Stomach smooth muscle (tissue), 2 donors: ENCODE measurements at regions not wholly inside any gene's neighbourhood (a gene's known extent, or its start where the extent isn't known, plus 50 kb on each side); places are given as distances from the start of the nearest gene placed in this dataset.
"Not testable (repeated sequence)": the region's sequence is repeated elsewhere in the genome, so short reads cannot be mapped to it uniquely, and the experiment has no call there.

Experiments used
- H3K27ac ChIP-seq: one replicate; pipeline ENCODE4 v1.7.0; 2013; ENCODE audit warnings: mild to moderate bottlenecking, low read length, inconsistent platforms
- H3K27me3 ChIP-seq, 2 donors: one replicate each; pipeline ENCODE4 v1.7.0; 2013; ENCODE audit warnings: low read length in 2 of 2; ENCODE audit not compliant: insufficient read depth in 2 of 2, control insufficient read depth in 1 of 2
- H3K36me3 ChIP-seq, 2 donors: one replicate each; pipeline ENCODE4 v1.7.0; 2013; ENCODE audit warnings: low read length in 2 of 2; ENCODE audit not compliant: control insufficient read depth in 2 of 2, insufficient read depth in 2 of 2
- H3K4me1 ChIP-seq: one replicate; pipeline ENCODE4 v1.7.0; 2013; ENCODE audit warnings: low read length; ENCODE audit not compliant: control insufficient read depth, insufficient read depth
- H3K4me3 ChIP-seq, 2 donors: one replicate each; pipeline ENCODE4 v1.7.0; 2013; ENCODE audit warnings: low read length in 2 of 2
- H3K9ac ChIP-seq, 2 donors: one replicate each; pipeline ENCODE4 v1.7.0; 2013; ENCODE audit warnings: low read length in 2 of 2, mild to moderate bottlenecking in 1 of 2
- H3K9me3 ChIP-seq, 2 donors: one replicate each; pipeline ENCODE4 v1.7.0; 2013; ENCODE audit warnings: low read length in 2 of 2; ENCODE audit not compliant: control insufficient read depth in 2 of 2
- donor health status: healthy.
- donor health status: Pancreatic carcinoma.

- Histone ChIP-seq H3K27me3 (no peaks in the 10 kb centered on the region), H3K4me1 (peaks cover 3% of the 10 kb centered on the region), H3K9me3 (no peaks in the 10 kb centered on the region), H3K27ac (no peak overlapping the region), H3K4me3 (no peak overlapping the region), H3K36me3 (no peaks in the 10 kb centered on the region), H3K9ac (no peak overlapping the region)
Observed at GRCh38 chrX:8049827-8050226, 121.2 kb downstream of the VCX2 start.

DNA sequence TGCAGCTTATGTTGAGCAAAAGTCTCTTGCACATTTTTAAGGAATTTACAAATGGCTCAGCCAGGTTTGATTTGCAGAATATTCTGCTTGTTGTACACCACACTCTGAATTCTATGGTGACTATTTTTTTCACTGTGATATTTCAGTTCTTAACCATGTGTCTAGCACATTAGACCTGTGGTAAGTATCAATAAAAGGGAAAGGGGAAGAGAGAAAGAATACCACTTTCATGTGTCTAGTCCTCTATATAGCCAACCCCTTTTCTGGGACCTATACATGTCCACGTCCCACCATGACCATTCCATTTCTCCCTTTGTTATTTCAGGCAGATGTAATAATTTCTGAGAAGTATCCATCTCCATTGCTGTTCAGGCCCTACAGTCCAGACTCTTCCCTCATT lies 121.3 kb upstream of the PNPLA4 start:
- no peaks in the 10 kb centered on the region for H3K36me3 ChIP-seq
- H3K27me3 ChIP-seq, result no peaks in the 10 kb centered on the region
- H3K9ac ChIP-seq, result no peak overlapping the region
- H3K27ac ChIP-seq, result no peak overlapping the region
- H3K9me3 ChIP-seq, result no peaks in the 10 kb centered on the region
- peaks cover 3% of the 10 kb centered on the region for H3K4me1 ChIP-seq
- no peak overlapping the region for H3K4me3 ChIP-seq

DNA sequence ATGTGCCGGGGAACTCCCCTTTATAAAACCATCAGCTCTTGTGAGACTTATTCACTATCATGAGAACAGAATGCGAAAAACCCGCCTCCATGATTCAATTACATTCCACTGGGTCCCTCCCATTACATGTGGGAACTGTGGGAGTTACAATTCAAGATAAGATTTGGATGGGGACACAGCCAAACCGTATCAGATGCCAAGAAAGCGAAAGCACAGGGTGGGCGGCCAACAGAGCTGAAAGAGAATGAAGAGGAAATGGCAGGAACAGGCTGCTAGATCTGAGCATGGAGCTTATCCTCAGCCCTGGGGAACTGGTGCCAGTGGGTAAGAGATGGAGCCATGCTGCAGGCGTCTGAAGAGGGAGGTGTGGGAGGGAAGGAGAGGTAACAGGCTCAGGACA lies 117.7 kb upstream of the PNPLA4 start:
- Histone ChIP-seq H3K9ac (no peak overlapping the region), H3K4me1 (peaks cover 3% of the 10 kb centered on the region), H3K27me3 (no peaks in the 10 kb centered on the region), H3K4me3 (no peak overlapping the region), H3K36me3 (no peaks in the 10 kb centered on the region), H3K27ac (no peak overlapping the region), H3K9me3 (no peaks in the 10 kb centered on the region)

DNA sequence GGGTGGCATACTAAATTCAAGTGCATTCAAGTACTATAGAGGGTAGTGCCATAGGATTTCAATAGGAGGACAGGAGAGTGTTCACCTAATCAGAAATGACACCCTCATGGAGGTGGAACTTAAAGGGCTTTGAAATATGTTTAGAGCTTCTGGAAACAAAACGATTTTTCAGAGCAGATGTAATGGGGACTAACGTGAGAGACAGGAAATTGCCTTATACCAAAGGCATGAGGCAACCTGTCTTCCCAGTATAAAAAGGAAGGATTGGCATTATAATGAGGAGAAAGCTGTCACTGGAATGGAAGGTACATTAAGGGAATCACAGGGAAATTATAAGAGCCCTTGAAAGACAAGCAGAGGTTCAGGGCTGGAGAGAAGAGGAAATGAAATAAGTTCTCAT lies 116.3 kb upstream of the PNPLA4 start:
- H3K27me3 ChIP-seq, result no peaks in the 10 kb centered on the region
- no peak overlapping the region for H3K27ac ChIP-seq
- H3K9ac ChIP-seq, result no peak overlapping the region
- no peak overlapping the region for H3K4me3 ChIP-seq
- no peaks in the 10 kb centered on the region for H3K36me3 ChIP-seq
- no peaks in the 10 kb centered on the region for H3K4me1 ChIP-seq
- H3K9me3 ChIP-seq, result no peaks in the 10 kb centered on the region

DNA sequence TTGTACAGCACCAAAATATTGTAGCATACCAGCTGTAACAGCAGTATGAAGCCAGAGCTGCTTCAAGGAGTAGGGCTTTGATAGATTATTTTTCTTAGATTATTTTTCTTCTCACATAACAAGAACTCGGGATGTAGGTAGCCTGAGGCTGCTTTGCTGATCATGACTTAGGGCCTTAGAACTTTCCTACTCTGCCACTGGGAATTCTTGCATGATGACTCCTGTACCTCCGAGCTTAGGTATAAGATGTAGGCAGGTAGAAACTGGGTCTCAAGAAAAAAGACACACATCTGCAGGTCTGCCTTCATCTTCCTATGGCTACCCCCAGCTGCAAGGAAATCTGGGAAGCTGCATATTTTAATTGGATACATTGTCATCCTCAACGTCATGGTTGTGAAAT lies 115.9 kb upstream of the PNPLA4 start:
- Histone ChIP-seq H3K36me3 (no peaks in the 10 kb centered on the region), H3K4me3 (no peak overlapping the region), H3K9ac (no peak overlapping the region), H3K4me1 (no peaks in the 10 kb centered on the region), H3K9me3 (no peaks in the 10 kb centered on the region), H3K27ac (no peak overlapping the region), H3K27me3 (no peaks in the 10 kb centered on the region)

GRCh38 chrX:8042304-8042703 lies 115.1 kb upstream of the PNPLA4 start:
- Histone ChIP-seq H3K36me3 (no peaks in the 10 kb centered on the region), H3K9me3 (no peaks in the 10 kb centered on the region), H3K27ac (no peak overlapping the region), H3K4me1 (no peaks in the 10 kb centered on the region), H3K27me3 (no peaks in the 10 kb centered on the region), H3K4me3 (no peak overlapping the region), H3K9ac (no peak overlapping the region)

- H3K9me3 ChIP-seq, H3K27ac ChIP-seq, H3K4me3 ChIP-seq, H3K9ac ChIP-seq, H3K36me3 ChIP-seq, H3K27me3 ChIP-seq, H3K4me1 ChIP-seq: not testable (repeated sequence)
Observed at GRCh38 chrX:8039711-8040110, 112.5 kb upstream of the PNPLA4 start.

DNA sequence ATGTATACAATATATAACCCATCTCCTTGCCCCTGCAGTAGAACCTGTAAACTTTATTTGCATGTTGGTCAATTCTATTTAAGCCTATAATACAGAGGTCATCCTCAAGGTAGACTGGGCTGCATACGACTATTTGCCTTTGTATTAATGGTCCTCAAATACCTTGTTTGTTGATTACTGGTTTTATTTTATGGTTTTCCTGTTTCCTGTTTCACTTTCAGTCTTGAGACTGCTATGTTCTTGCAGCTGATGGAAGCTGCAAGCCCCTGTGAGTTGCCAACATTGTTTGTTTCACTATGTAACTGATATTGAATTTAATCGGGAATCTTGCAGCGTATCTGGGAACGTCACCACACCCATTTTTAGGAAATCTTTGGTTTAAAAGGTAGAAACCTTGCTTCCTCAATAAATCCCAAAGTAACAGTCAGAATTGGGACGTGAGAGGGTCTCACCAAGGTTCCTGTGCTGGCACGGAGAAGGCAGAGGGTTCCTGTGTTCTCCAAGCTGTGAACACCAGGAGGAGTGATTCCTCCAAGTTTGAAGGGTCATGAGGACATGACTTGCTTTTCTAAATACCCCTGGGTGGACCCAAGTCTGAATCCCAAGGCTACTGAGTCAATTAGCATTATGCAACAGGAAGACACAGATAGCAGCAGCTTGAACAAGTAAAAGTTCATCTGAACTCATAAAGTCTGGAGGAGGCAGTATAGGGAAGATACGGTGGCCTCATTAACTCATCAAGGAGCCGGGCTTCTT lies 110.6 kb upstream of the PNPLA4 start:
- H3K27ac ChIP-seq, result no peak overlapping the region
- no peaks in the 10 kb centered on the region for H3K9me3 ChIP-seq
- H3K36me3 ChIP-seq, result no peaks in the 10 kb centered on the region
- H3K4me1 ChIP-seq, result no peaks in the 10 kb centered on the region
- H3K9ac ChIP-seq, result no peak overlapping the region
- H3K4me3 ChIP-seq, result no peak overlapping the region
- no peaks in the 10 kb centered on the region for H3K27me3 ChIP-seq

DNA sequence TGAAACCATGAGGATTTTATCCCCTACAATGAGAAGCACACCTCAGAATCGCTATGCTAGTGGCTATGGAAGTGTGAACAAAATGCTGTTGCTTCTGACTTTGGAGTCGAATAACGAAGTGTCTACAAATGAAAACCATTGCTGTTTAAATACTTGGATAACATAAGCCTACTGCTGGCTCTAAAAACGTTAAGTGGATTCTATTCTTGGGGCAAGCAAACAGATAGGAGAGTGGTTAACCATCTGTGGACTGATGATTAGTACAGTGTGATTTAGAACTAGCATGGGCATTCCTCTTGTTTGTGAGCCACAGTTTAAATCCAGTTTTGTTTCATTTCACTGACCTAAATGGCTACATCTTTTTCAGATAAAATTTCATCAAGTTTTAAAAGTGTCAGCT lies 109.7 kb upstream of the PNPLA4 start:
- Histone ChIP-seq H3K9ac (no peak overlapping the region), H3K27me3 (no peaks in the 10 kb centered on the region), H3K9me3 (no peaks in the 10 kb centered on the region), H3K4me3 (peak overlapping the region in 1 of 2 donors; percentile 19), H3K36me3 (no peaks in the 10 kb centered on the region), H3K4me1 (no peaks in the 10 kb centered on the region), H3K27ac (no peak overlapping the region)

DNA sequence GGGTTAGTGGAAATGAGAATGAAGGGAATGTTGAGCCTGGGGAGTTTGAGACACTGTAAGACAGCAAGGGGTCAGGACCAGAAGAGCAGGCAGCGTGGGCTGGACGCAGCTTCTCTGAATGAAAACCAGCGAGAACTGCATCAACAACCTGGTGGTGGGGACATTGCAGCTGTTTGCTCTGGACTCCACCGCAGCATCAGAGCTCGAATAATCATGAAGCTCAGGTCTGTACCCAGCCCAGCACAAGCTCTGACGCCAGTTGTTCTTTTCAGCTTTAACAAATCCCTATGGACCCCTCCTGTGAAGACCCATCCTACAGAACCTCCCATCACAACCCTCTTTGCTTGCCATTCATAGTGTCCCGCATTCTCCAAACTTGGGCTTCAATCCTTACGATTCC lies 106.8 kb upstream of the PNPLA4 start:
- Histone ChIP-seq H3K4me3 (no peak overlapping the region), H3K36me3 (no peaks in the 10 kb centered on the region), H3K27ac (no peak overlapping the region), H3K4me1 (no peaks in the 10 kb centered on the region), H3K9ac (no peak overlapping the region), H3K27me3 (no peaks in the 10 kb centered on the region), H3K9me3 (no peaks in the 10 kb centered on the region)

- Histone ChIP-seq H3K27ac (no peak overlapping the region), H3K4me3 (no peak overlapping the region), H3K36me3 (no peaks in the 10 kb centered on the region), H3K9me3 (no peaks in the 10 kb centered on the region), H3K27me3 (no peaks in the 10 kb centered on the region), H3K9ac (no peak overlapping the region), H3K4me1 (no peaks in the 10 kb centered on the region)
Observed at GRCh38 chrX:8033175-8033574, 106.0 kb upstream of the PNPLA4 start.
